Superior temporal gyrus (tissue), 1 donor: ENCODE measurements at regions not wholly inside any gene's neighbourhood (a gene's known extent, or its start where the extent isn't known, plus 50 kb on each side); places are given as distances from the start of the nearest gene placed in this dataset.

Source experiments
- DNase-seq: peaks from one replicate; pipeline ENCODE4 v3.0.0-alpha.2; 2016; ENCODE audit errors: extremely low spot score

- no peak for DNase-seq
Measured at GRCh38 chr12:19826980-19827550, 387.8 kb downstream of the AEBP2 start.

DNA sequence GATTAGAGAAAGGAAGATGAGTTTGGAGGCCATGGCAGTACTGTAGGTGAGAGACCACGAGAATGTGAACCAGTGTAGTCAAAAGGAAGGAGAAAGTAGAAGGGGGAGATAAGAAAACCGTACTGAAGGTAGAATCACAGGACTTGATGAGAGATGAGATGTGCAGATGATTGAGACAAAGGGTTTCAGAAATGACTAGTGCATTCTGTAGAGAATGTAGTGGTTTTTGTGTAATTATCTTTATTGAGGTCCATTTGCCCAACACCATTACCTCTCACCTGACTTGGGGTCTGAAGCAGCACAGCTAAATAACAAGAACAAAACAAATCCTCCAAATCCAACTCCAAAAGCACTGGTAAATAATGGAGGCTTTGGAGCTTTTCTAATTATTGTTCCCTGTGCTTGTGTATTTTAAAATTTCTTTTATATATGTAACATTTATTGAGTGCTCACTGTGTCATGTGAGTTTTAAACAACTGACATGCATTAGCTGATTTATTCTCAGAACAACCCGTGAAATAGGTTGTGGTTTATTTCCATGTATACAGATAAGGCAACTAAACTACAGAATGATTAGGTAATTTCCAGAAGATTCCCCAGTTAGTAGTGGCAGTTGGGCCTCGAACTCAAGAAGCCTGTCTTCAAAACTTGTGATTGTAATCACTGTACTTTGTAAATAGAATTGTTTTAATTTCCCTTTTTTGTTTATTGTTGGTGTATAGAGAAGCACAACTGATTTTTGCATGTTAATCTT lies 390.0 kb downstream of the AEBP2 start:
- DNase-seq, result no peak

DNA sequence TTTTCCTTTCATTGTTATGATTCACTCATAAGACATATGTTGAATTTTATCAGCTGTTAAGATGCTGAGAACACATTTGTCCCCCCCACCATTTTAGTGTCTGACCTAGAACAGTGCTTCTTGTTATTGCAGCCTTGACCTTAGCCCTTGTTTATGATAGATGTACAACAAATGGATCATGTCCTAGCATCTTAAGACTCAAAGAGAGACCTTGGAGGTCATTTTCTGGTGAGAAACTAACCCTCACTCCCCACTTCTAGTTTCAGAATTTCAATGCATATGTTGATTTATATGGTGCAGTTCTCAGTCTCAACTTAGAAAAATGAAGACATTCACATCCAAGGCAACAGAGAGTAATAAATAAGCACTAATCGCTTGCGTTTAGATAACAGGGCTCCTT lies 391.2 kb downstream of the AEBP2 start:
- DNase-seq, result no peak

GRCh38 chr12:19833775-19834501 lies 394.6 kb downstream of the AEBP2 start:
- no peak for DNase-seq

GRCh38 chr12:19834592-19834991 lies 395.3 kb downstream of the AEBP2 start:
- no peak for DNase-seq

GRCh38 chr12:19836056-19836455 lies 396.8 kb downstream of the AEBP2 start:
- no peak for DNase-seq

GRCh38 chr12:19836456-19836855 lies 397.2 kb downstream of the AEBP2 start:
- no peak for DNase-seq

DNA sequence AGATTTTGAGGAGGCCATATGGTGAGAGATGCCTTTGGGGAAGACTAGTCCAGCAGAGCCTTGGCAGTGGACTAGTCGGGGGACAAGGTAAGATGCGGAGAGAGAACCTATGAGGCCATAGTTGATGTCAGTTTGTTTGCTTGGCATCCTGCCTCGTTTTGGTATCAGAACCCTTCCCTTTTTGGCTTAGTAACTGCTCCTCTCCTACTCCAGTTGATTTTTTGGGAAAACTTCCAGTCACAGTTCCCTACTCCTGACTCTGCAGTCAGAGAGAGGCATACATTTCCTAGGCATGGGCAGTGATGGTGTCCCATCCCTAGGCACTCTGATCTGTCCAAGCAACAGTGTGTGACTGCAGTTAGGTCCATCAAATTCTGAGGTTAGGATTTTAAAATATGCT lies 398.3 kb downstream of the AEBP2 start:
- DNase-seq, result no peak

DNA sequence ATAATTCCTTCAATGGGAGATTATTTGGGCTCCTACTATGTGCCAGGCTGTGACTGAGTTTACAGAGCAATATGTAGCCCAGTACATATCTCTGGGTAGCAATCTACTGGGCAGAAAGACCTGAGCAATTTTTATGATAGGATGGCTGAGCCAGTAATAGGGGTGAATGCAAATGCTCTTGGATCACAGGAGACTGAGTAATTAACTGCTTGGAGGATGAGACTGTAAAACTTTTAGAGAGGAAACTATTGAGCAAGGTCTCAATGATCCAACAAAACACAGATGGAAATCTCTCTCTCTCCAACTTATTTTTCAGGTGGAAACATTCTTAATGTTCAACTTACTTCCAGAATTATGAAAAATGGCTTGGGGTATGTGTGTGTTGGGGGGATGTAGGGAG lies 402.2 kb downstream of the AEBP2 start:
- DNase-seq, result no peak

DNA sequence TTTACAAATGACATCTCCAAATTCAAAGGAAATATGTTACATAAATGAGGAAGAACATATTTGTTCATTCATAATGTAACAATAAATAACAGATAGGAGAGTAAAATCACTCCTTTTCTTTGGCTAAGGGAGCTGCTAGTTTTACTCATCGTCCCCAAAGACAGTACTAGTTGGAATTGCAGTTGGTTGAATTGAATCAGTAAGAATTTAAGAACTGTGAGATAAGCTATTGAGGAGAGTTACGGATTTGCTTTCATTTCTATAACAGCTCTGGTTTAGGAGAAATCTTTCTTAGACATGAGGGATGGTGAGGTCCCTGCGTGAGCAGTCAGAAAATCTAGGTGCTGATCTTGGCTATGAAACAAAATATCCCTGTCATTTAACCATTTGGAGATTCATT lies 402.8 kb downstream of the AEBP2 start:
- DNase-seq, result no peak

DNA sequence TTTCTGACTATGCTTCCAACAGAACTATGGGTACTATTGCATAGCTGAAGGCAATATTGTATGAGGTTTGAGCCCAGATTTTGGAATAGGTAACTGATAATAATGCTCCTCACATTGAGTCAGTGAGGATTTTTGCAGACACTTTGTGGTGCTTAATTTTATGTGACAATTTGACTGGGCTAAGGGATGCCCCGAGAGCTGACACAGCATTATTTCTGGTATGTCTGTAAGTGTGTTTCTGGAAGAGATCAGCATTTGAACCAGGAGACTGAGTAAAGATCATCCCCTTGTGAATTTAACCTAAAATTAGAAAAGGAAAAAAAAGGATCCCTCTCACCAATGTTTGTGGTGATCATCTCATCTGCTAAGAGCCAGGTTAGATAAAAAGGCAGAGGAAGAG lies 404.9 kb downstream of the AEBP2 start:
- DNase-seq, result no peak

- peak; percentile 48 for DNase-seq
Measured at GRCh38 chr12:19846574-19846973, 407.3 kb downstream of the AEBP2 start.

- DNase-seq, result no peak
Measured at GRCh38 chr12:19847294-19848059, 408.2 kb downstream of the AEBP2 start.

DNA sequence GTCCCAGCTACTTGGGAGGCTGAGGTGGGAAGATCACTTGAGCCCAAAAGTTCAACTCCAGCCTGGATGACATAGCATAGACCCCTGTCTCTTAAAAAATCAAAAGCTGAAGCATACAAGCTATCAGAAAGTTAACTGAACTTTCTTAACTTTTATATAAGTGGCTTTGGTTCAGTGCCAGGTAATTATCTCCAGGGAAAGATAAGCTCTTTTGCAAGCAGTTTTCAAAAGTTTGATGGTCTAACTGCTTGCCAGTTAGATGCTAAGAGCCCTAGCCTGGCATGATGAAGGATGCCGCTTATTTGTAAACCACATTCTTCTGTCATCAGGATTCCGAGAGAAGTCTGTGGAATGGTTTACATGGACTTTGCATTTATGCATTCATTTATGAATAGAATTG lies 409.1 kb downstream of the AEBP2 start:
- no peak for DNase-seq

DNA sequence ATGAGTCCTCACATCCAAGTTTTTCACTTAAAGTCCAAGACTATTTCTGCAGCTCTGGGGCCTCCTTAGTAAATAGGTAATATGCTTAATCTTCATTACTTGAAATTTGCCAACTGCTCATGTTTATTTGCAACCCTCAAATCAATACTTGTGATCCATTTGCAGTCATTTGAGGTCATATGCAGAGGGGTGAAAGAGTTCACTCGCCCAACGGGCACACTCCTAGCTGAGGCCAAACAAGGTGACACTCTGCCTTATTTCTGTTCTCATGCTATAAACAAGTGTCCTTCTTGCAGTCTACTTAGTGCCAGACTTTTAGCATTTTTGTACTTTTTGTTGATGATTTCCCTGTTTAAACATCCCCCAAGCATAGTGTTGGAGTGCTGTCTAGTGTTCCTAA lies 409.9 kb downstream of the AEBP2 start:
- no peak for DNase-seq

DNA sequence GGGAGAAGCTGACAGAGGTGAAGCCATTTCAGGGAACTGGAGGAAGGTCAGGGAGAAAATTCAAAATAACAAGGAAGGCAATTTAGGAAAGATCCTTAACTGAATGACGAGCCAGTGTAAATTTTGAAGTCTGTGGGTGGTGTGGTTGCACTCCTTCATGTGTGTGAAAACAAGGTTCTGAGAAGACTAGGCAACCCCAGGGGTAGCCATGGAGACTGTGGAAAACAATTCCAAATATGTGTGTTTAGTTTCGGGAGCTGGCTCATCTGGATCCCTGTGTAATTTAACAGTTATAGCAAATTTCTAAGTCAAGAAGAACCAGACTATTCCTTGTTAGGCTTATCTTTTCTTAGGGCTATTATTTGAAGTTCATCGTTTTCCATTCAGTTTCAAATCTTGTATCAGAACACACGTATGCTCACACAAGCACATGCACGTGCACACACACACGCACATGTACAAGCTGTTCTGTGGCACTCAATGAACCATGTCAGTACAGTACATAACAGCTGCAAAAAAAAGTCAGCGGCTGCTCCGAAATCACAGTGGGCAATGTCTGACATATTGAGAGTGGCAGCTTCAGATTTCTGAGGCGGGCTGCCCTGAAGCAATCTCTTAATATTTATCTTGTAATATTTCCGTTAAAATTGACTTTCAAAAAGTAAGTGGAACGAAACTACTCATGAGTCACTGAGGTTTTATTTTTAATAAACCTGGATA lies 411.2 kb downstream of the AEBP2 start:
- peak; percentile 48 for DNase-seq

GRCh38 chr12:19852100-19852855 lies 413.0 kb downstream of the AEBP2 start:
- DNase-seq, result no peak

DNA sequence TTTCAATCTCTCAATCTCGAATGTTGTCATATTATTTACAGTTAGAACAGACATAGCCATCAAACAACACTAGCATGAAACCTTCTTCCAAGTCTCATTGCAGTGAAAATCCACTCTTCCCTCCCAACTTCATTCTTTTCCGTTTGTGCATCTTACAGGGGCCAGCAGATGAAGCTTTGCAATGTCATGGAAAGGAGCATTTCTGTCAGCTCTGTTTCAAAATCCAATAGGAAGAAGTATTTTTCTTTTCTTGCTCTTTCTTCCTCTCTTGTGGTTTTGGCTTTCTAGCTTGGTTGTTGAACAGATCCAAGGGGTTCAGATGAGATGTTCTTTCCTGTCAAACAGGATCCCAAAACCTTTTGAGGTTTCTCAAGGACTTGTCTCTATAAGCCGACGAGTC lies 416.6 kb downstream of the AEBP2 start:
- no peak for DNase-seq

- no peak for DNase-seq
Measured at GRCh38 chr12:19856389-19856788, 417.1 kb downstream of the AEBP2 start.

- DNase-seq, result no peak
Measured at GRCh38 chr12:19857204-19857603, 417.9 kb downstream of the AEBP2 start.

DNA sequence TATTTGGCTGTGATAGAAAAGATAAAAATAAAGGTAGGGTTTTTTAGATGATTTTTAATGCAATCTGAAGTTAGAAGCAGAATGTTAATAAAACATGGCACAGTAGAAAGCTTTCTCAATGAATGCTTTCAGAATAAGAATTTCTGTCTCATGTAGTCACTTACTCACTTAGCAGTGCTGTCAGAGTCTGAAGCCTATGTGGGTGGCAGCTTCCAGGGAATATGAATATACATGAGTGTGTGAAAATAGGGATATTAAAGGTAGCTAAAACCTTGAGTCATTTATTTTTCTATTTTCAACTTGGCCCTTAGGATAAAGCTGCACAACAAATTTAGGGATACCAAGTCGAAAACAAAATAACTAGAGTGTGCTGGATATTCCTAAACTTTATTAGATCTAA lies 427.9 kb downstream of the AEBP2 start:
- DNase-seq, result no peak
